Muscle layer of duodenum (tissue), 2 donors: ENCODE measurements at regions not wholly inside any gene's neighbourhood (a gene's known extent, or its start where the extent isn't known, plus 50 kb on each side); places are given as distances from the start of the nearest gene placed in this dataset.

Experiments used
- H3K27ac ChIP-seq: one replicate; pipeline ENCODE4 v1.7.0; 2013; ENCODE audit warnings: mild to moderate bottlenecking, low read length
- H3K27me3 ChIP-seq: one replicate; pipeline ENCODE4 v1.7.0; 2013; ENCODE audit warnings: low read depth, mild to moderate bottlenecking, control low read depth, low read length
- H3K36me3 ChIP-seq, 2 donors: one replicate each; pipeline ENCODE4 v1.7.0; 2013; ENCODE audit warnings: low read length in 2 of 2, control low read depth in 1 of 2, mild to moderate bottlenecking in 1 of 2; ENCODE audit not compliant: insufficient read depth in 2 of 2, control insufficient read depth in 1 of 2
- H3K4me1 ChIP-seq, 2 donors: one replicate each; pipeline ENCODE4 v1.7.0; 2013; ENCODE audit warnings: low read length in 2 of 2, mild to moderate bottlenecking in 2 of 2, control low read depth in 1 of 2, moderate library complexity in 1 of 2; ENCODE audit not compliant: insufficient read depth in 2 of 2, control insufficient read depth in 1 of 2
- H3K4me3 ChIP-seq, 2 donors: one replicate each; pipeline ENCODE4 v1.7.0; 2013; ENCODE audit warnings: low read length in 2 of 2, low read depth in 1 of 2, mild to moderate bottlenecking in 1 of 2
- H3K9me3 ChIP-seq, 2 donors: one replicate each; pipeline ENCODE4 v1.7.0; 2013; ENCODE audit warnings: low read length in 2 of 2, control low read depth in 1 of 2, mild to moderate bottlenecking in 1 of 2; ENCODE audit not compliant: control insufficient read depth in 1 of 2
- donor health status: healthy.

DNA sequence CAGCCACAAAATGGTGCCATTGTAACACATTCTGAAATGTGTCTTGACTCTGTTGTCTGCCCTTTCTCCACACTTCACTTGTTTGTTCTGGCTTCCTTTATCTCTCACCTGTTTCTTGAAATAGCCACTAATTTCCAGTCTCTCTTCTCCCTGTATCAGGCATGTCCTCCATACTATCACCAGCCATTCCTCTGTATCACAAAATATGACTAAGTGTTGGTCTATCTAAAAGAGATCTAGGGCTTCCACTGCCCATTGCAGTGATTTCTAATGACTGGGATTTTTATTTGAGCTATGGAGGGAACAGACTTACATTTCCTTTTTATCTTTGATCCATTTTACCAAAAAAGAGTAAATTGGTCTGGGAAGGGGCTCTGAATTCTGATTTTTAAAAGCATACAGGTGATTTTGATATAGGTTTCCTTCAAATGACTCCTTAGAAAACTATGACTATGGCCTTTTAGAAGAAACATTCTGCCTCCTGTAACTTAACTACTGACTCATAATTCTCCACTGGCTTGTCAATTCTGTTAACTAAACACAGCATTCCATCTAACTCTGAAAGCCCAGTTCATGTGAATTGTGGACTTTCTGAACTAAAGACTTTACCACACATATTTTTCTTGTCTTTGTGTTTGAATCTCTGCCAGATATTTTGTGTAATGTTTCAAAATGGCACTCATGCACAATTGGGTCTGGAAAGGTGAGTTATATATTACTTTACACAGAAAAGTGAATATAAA lies 1121.4 kb downstream of the XPNPEP1 start:
- H3K4me1 ChIP-seq = no peaks in the 10 kb centered on the region
- H3K9me3 ChIP-seq = no peaks in the 10 kb centered on the region
- H3K4me3 ChIP-seq = no peak overlapping the region
- H3K27ac ChIP-seq = no peak overlapping the region
- H3K36me3 ChIP-seq = no peaks in the 10 kb centered on the region
- H3K27me3 ChIP-seq = no peaks in the 10 kb centered on the region

DNA sequence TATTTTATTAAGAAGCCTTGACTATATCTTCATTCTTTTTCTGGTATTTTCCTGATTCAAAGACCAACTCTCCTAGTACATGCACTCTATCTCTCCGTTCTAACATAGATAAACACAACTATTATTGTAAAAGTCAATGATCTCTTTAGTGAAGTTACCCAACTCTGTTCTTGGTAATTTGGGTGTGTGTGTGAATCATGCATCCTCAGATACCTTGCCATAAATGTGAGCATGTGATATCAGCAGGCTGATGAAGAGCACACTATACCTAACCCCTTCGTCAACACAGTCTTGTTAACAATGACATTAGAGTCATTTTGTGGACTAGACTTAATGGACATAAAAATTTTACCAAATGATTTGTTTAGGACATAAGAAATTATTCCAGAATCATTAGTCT lies 1122.1 kb downstream of the XPNPEP1 start:
- Histone ChIP-seq H3K4me3 (no peak overlapping the region), H3K27ac (no peak overlapping the region), H3K36me3 (no peaks in the 10 kb centered on the region)

DNA sequence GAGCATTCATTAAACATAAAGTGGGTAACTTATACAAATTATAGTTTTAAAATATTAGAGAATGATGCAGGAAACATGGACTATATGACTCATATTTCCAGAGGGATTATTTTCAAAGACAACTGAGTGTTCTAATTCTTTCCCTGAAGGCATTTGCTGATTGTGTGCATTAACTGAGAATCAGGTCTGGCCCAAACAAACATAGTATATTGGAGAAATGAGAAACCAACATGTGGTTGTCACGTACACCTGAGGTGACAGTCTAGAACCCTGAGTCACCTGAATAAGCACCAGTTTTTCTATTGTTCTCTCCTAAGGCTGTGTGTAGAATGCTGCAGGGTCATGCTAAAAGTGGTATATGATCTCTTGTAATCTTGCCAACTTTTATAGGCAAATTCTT lies 1125.7 kb downstream of the XPNPEP1 start:
- no peaks in the 10 kb centered on the region for H3K36me3 ChIP-seq
- H3K9me3 ChIP-seq = no peaks in the 10 kb centered on the region
- H3K27ac ChIP-seq = no peak overlapping the region
- H3K27me3 ChIP-seq = no peaks in the 10 kb centered on the region
- H3K4me3 ChIP-seq = no peak overlapping the region
- no peaks in the 10 kb centered on the region for H3K4me1 ChIP-seq

More for the DNA sequence above, 1122.1 kb downstream of the XPNPEP1 start:
- Histone ChIP-seq H3K27me3 (no peaks in the 10 kb centered on the region), H3K9me3 (no peaks in the 10 kb centered on the region), H3K4me1 (no peaks in the 10 kb centered on the region)

DNA sequence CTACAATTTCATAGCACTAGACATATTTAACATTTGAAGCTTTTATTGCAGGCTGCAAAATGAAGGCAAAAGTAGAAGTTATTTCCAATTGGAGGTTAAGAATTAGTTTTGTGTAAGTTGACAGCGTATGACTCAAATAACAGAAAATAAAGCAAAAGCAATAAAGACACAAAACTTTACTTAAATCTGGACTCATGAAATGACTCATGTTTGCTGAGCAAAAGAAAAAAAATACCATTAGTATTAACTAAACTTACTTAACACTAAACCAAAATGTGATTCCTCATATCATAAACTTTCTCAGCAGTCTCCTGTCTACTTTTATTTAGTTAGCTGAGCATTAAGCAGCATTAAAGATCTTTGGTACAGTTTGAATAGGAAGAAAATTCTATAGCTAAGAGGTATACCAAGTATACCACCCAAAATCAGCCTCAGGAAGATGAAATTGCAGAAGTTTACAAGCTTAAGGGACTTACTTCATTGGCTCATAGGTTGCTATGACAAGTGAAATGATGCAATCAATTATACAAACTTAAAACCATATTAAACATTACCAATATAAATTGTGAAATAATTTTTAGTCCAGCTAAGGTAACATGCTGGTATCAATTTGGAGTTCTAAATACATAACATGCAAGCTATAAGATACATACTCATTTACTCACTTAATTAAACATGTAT lies 1131.4 kb downstream of the XPNPEP1 start:
- Histone ChIP-seq H3K36me3 (no peaks in the 10 kb centered on the region), H3K9me3 (no peaks in the 10 kb centered on the region), H3K4me1 (no peaks in the 10 kb centered on the region), H3K27me3 (no peaks in the 10 kb centered on the region), H3K4me3 (no peak overlapping the region), H3K27ac (no peak overlapping the region)

DNA sequence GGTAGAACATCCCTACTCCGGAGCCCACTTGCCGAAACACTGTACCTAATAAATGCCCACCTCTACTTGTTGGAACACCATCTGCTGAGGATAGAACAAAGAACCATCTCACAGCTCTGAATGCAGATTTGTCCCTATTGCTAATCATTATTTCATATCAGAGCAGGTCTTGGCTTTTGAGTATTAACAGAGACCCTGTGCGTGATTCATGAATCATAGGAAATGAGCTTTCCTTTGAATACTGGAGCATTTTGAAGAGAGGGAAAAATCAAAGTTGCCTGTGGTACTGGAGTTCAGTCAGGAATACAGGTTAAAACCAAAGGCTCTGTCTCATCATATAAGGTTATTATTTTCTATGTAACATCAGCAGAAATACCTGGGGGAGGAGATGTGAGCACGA lies 1132.3 kb downstream of the XPNPEP1 start:
- Histone ChIP-seq H3K36me3 (no peaks in the 10 kb centered on the region), H3K27ac (no peak overlapping the region), H3K9me3 (no peaks in the 10 kb centered on the region), H3K4me1 (no peaks in the 10 kb centered on the region), H3K27me3 (no peaks in the 10 kb centered on the region), H3K4me3 (no peak overlapping the region)

DNA sequence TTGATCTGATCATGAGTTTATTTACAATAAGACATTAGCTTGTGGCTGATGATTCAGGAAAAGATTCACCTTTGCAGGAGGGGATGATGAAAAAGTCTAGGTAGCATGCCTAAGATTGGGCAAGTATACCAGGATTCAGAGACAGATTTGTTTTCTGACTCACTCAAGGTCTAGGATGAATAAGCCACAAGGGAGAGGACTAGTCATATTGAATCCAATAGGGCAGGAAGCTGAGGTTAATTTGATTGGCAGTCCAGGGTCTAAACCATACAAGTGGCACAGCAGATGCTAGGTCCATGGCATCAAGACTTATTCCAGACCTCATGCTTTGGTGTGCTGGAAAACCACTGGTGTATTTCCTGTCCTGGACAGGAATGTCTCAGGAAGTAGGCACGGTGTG lies 1133.4 kb downstream of the XPNPEP1 start:
- Histone ChIP-seq H3K9me3 (peaks cover 0 to 6% of the 10 kb centered on the region in 2 donors), H3K4me1 (no peaks in the 10 kb centered on the region), H3K27me3 (no peaks in the 10 kb centered on the region), H3K4me3 (no peak overlapping the region), H3K27ac (no peak overlapping the region), H3K36me3 (no peaks in the 10 kb centered on the region)

DNA sequence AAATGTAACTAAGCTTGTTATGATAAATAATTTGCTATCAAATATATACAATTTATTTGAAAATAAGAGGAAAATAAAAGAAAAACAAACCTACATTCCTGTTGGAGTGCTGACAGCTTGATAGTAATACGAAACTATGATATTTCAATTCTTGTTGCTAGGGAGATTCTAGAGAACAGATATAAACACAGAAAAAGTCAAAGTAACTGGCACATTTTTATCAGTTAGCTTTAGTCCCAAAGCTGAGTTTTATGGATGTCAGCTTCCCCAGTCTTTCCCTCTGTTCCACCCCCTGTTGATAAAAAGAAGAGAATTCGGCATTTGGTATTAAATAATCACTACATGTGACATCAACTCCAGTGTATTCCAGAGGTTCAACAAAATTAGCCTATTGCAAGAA lies 1134.0 kb downstream of the XPNPEP1 start:
- Histone ChIP-seq H3K27ac (no peak overlapping the region), H3K27me3 (no peaks in the 10 kb centered on the region), H3K36me3 (no peaks in the 10 kb centered on the region), H3K4me3 (no peak overlapping the region), H3K4me1 (no peaks in the 10 kb centered on the region), H3K9me3 (peaks cover 0 to 11% of the 10 kb centered on the region in 2 donors)

DNA sequence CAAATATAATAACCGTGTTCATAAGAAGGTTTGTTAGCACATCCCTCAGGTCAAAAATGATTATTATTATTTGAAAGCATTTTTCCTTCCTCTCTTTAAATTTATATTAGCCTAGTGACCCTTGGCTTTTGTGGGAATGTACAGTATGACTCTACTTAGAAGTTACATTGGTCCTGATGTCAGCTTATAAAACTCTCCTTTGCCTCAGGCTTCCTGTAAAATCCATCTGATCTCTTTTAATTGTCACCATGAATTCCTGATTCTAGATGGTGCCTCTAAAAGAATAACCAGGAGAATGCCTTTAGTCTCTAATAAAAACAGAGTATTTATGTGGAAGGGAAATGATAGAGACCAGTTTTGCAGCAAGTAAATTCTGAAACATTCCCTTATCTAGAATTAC lies 1134.4 kb downstream of the XPNPEP1 start:
- H3K4me3 ChIP-seq = no peak overlapping the region
- H3K9me3 ChIP-seq = peaks cover 0 to 16% of the 10 kb centered on the region in 2 donors

DNA sequence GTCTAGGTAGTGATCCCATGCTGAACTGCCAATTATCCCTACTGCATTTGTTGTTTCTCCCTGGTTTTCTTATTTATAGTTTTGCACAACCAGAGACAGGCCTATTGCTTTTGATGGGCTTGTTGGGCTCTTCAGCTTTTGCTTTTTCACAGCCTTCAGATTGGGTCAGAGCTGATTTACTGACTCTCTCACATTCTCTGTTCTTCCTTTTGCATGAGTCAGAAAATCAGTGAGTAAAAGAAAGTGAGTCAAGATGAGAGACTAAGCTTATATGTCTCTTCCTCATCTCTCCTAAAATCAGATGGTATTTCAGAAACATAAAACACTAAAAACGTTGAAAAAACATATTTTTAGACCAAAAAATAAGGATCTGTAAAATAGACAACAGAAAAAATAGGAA lies 1135.4 kb downstream of the XPNPEP1 start:
- peaks cover 0 to 21% of the 10 kb centered on the region in 2 donors for H3K9me3 ChIP-seq
- no peak overlapping the region for H3K4me3 ChIP-seq
- H3K4me1 ChIP-seq = no peaks in the 10 kb centered on the region
- no peaks in the 10 kb centered on the region for H3K27me3 ChIP-seq
- no peaks in the 10 kb centered on the region for H3K36me3 ChIP-seq
- H3K27ac ChIP-seq = no peak overlapping the region

More for the DNA sequence above, 1134.4 kb downstream of the XPNPEP1 start:
- Histone ChIP-seq H3K27ac (no peak overlapping the region), H3K36me3 (no peaks in the 10 kb centered on the region), H3K4me1 (no peaks in the 10 kb centered on the region), H3K27me3 (no peaks in the 10 kb centered on the region)

DNA sequence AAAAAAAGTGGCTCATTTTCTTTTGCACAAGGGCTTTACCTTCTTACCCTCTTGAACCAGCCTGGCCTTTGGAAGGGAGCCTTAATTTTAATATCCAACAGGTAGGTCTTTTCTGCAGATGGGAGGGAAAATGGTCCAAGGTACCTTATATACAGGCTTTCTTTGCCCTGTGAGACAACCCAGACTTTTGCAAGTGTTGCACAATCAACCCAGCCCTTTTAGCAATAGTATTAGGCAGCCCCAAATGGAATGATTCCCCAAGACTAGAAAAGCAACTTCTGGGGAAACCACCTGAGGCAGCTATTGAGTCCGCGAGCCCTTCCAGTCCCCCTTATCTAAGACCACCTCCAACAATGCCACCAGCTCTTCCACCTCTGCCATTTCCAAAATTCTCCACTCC lies 1138.3 kb downstream of the XPNPEP1 start:
- no peaks in the 10 kb centered on the region for H3K27me3 ChIP-seq
- H3K36me3 ChIP-seq = no peaks in the 10 kb centered on the region
- no peak overlapping the region for H3K4me3 ChIP-seq
- peaks cover 0 to 21% of the 10 kb centered on the region in 2 donors for H3K9me3 ChIP-seq
- H3K27ac ChIP-seq = no peak overlapping the region
- H3K4me1 ChIP-seq = no peaks in the 10 kb centered on the region

DNA sequence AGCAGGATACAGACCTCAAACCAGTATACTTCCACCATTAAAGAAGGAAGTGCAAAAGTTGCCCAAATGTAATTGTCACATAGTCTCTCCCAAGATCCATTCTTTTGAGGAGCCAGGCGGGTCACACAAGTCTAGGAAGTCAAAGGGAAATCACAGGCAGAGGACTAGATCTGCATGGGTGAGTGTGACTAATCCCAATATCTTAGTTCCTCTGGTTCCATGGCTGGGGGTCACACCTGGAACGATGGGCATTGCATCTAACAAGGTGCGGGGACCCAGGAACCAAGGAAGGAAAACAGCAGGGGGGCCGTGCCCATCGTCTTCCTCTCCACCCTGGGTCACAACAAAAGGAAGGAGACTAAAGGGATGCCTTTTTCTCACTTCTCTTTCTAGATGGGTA lies 1138.8 kb downstream of the XPNPEP1 start:
- Histone ChIP-seq H3K27me3 (no peaks in the 10 kb centered on the region), H3K27ac (no peak overlapping the region), H3K4me1 (no peaks in the 10 kb centered on the region), H3K36me3 (no peaks in the 10 kb centered on the region), H3K9me3 (peaks cover 0 to 21% of the 10 kb centered on the region in 2 donors), H3K4me3 (no peak overlapping the region)
